ENCODE measurements at regions not wholly inside any gene's neighbourhood (a gene's known extent, or its start where the extent isn't known, plus 50 kb on each side); places are given as distances from the start of the nearest gene placed in this dataset.

- Histone ChIP-seq H3K4me1 (ENCODE audit: low read length) (no peaks in the 10 kb centered on the region), H3K9ac (ENCODE audit: low read length) (no peak overlapping the region), H4K20me1 (ENCODE audit: insufficient read depth, low read length) (no peaks in the 10 kb centered on the region), H3K36me3 (replicated peaks; ENCODE audit: insufficient read depth, low read length) (no peaks in the 10 kb centered on the region), H3K9me2 (replicated peaks; ENCODE audit: insufficient read depth, low read length) (no peaks in the 10 kb centered on the region), H3K27ac (ENCODE audit: low read length) (no peak overlapping the region), H3K4me2 (ENCODE audit: low read depth, low read length) (no peak overlapping the region), H3K79me2 (ENCODE audit: low read length) (no peaks in the 10 kb centered on the region), H3F3A (ENCODE audit: insufficient read depth, low read length) (no peaks in the 10 kb centered on the region), H2AFZ (ENCODE audit: low read length) (no peak overlapping the region), H3K27me3 (replicated peaks; ENCODE audit: insufficient read depth, low read length) (no peaks in the 10 kb centered on the region), H3K4me3 (ENCODE audit: low read length) (no peak overlapping the region), H3K9me3 (replicated peaks; ENCODE audit: insufficient read depth, low read length) (no peaks in the 10 kb centered on the region)
- TF ChIP-seq EZH2 (optimal IDR thresholded peaks at IDR 0.05; ENCODE audit: low read depth, low read length) (no peak), CTCF (IDR thresholded peaks at IDR 0.05; ENCODE audit: low read length) (no peak), EZH2phosphoT487 (IDR thresholded peaks at IDR 0.05; ENCODE audit: low read length) (no peak)
- no peak for DNase-seq
Measured at GRCh38 chr14:80304125-80304766, 92.9 kb upstream of the DIO2 start.

GRCh38 chr14:80300351-80300750, 89.0 kb upstream of the DIO2 start:
- H3K9ac ChIP-seq (ENCODE audit: low read length): no peak overlapping the region
- no peaks in the 10 kb centered on the region for H4K20me1 ChIP-seq (ENCODE audit: insufficient read depth, low read length)
- no peak overlapping the region for H2AFZ ChIP-seq (ENCODE audit: low read length)
- H3F3A ChIP-seq (ENCODE audit: insufficient read depth, low read length): no peaks in the 10 kb centered on the region
- H3K36me3 ChIP-seq (replicated peaks; ENCODE audit: insufficient read depth, low read length): no peaks in the 10 kb centered on the region
- no peak overlapping the region for H3K4me2 ChIP-seq (ENCODE audit: low read depth, low read length)
- no peak overlapping the region for H3K4me3 ChIP-seq (ENCODE audit: low read length)
- H3K9me2 ChIP-seq (replicated peaks; ENCODE audit: insufficient read depth, low read length): no peaks in the 10 kb centered on the region
- DNase-seq: no peak
- no peaks in the 10 kb centered on the region for H3K27me3 ChIP-seq (replicated peaks; ENCODE audit: insufficient read depth, low read length)
- no peaks in the 10 kb centered on the region for H3K9me3 ChIP-seq (replicated peaks; ENCODE audit: insufficient read depth, low read length)
- no peaks in the 10 kb centered on the region for H3K4me1 ChIP-seq (ENCODE audit: low read length)
- H3K79me2 ChIP-seq (ENCODE audit: low read length): no peaks in the 10 kb centered on the region
- TF ChIP-seq EZH2 (optimal IDR thresholded peaks at IDR 0.05; ENCODE audit: low read depth, low read length): no peak
- no peak for TF ChIP-seq EZH2phosphoT487 (IDR thresholded peaks at IDR 0.05; ENCODE audit: low read length)
- TF ChIP-seq CTCF (IDR thresholded peaks at IDR 0.05; ENCODE audit: low read length): no peak
- H3K27ac ChIP-seq (ENCODE audit: low read length): no peak overlapping the region

- Histone ChIP-seq H3K36me3 (replicated peaks; ENCODE audit: insufficient read depth, low read length) (no peaks in the 10 kb centered on the region), H4K20me1 (ENCODE audit: insufficient read depth, low read length) (no peaks in the 10 kb centered on the region), H3K27me3 (replicated peaks; ENCODE audit: insufficient read depth, low read length) (no peaks in the 10 kb centered on the region), H3K4me1 (ENCODE audit: low read length) (no peaks in the 10 kb centered on the region), H3K9me3 (replicated peaks; ENCODE audit: insufficient read depth, low read length) (no peaks in the 10 kb centered on the region), H2AFZ (ENCODE audit: low read length) (no peak overlapping the region), H3K9ac (ENCODE audit: low read length) (no peak overlapping the region), H3K9me2 (replicated peaks; ENCODE audit: insufficient read depth, low read length) (no peaks in the 10 kb centered on the region), H3K4me2 (ENCODE audit: low read depth, low read length) (no peak overlapping the region), H3K79me2 (ENCODE audit: low read length) (no peaks in the 10 kb centered on the region), H3K27ac (ENCODE audit: low read length) (no peak overlapping the region), H3K4me3 (ENCODE audit: low read length) (no peak overlapping the region), H3F3A (ENCODE audit: insufficient read depth, low read length) (no peaks in the 10 kb centered on the region)
- TF ChIP-seq EZH2 (optimal IDR thresholded peaks at IDR 0.05; ENCODE audit: low read depth, low read length) (no peak), EZH2phosphoT487 (IDR thresholded peaks at IDR 0.05; ENCODE audit: low read length) (no peak), CTCF (IDR thresholded peaks at IDR 0.05; ENCODE audit: low read length) (no peak)
- DNase-seq: no peak
Measured at GRCh38 chr14:80298491-80299017, 87.2 kb upstream of the DIO2 start.
